Activated T-cell treated with anti-CD3 and anti-CD28 coated beads, Interleukin-2, amount 50 U/mL, for 72 hours (primary cell): ENCODE measurements at regions not wholly inside any gene's neighbourhood (a gene's known extent, or its start where the extent isn't known, plus 50 kb on each side); places are given as distances from the start of the nearest gene placed in this dataset.

Experiments used
- ATAC-seq, 2 donors: fragments of 150-1000 bp; cut with Tn5 transposase; replicated peaks in 1 of 2; 2 replicates each; pipeline ENCODE4 v1.10.0; 2021; ENCODE audit warnings: moderate library complexity in 2 of 2, mild to moderate bottlenecking in 1 of 2
- DNase-seq, 2 donors: peaks; one replicate each; pipeline ENCODE4 v3.0.0; 2021 to 2022; ENCODE audit warnings: mixed read lengths in 1 of 2
- H3K27ac Mint-ChIP-seq: one replicate; pipeline ENCODE4 v1.8.0; 2022; ENCODE audit warnings: mild to moderate bottlenecking, moderate library complexity, mixed read lengths
- H3K27me3 Mint-ChIP-seq: one replicate; pipeline ENCODE4 v1.8.0; 2022; ENCODE audit warnings: low read depth, mixed read lengths
- H3K36me3 Mint-ChIP-seq, 2 donors: one replicate each; pipeline ENCODE4 v1.8.0; 2022; ENCODE audit warnings: mixed read lengths in 2 of 2, mild to moderate bottlenecking in 1 of 2; ENCODE audit not compliant: insufficient read depth in 2 of 2
- H3K4me1 Mint-ChIP-seq: one replicate; pipeline ENCODE4 v1.8.0; 2022; ENCODE audit warnings: low read depth, mixed read lengths
- H3K4me3 Mint-ChIP-seq, 2 donors: one replicate each; pipeline ENCODE4 v1.8.0; 2022; ENCODE audit warnings: mild to moderate bottlenecking in 2 of 2, mixed read lengths in 2 of 2, moderate library complexity in 2 of 2
- H3K9me3 Mint-ChIP-seq, 2 donors: one replicate each; pipeline ENCODE4 v1.8.0; 2022; ENCODE audit warnings: mixed read lengths in 2 of 2

GRCh38 chr5:164350236-164350635 is 844.8 kb downstream of the MAT2B start:
- H3K4me1 Mint-ChIP-seq = no peaks in the 10 kb centered on the region
- no peaks in the 10 kb centered on the region for H3K36me3 Mint-ChIP-seq
- H3K9me3 Mint-ChIP-seq = peaks cover 2 to 5% of the 10 kb centered on the region in 2 donors
- no peaks in the 10 kb centered on the region for H3K27me3 Mint-ChIP-seq
- no peak overlapping the region for H3K4me3 Mint-ChIP-seq
- ATAC-seq = no peak
- no peak overlapping the region for H3K27ac Mint-ChIP-seq
- DNase-seq = no peak

- no peaks in the 10 kb centered on the region for H3K27me3 Mint-ChIP-seq
- H3K27ac Mint-ChIP-seq = no peak overlapping the region
- H3K36me3 Mint-ChIP-seq = no peaks in the 10 kb centered on the region
- H3K4me1 Mint-ChIP-seq = no peaks in the 10 kb centered on the region
- peaks cover 2 to 5% of the 10 kb centered on the region in 2 donors for H3K9me3 Mint-ChIP-seq
- DNase-seq (no peak), ATAC-seq (no peak)
- H3K4me3 Mint-ChIP-seq = no peak overlapping the region
Measured at GRCh38 chr5:164351245-164351834, 845.9 kb downstream of the MAT2B start.

DNA sequence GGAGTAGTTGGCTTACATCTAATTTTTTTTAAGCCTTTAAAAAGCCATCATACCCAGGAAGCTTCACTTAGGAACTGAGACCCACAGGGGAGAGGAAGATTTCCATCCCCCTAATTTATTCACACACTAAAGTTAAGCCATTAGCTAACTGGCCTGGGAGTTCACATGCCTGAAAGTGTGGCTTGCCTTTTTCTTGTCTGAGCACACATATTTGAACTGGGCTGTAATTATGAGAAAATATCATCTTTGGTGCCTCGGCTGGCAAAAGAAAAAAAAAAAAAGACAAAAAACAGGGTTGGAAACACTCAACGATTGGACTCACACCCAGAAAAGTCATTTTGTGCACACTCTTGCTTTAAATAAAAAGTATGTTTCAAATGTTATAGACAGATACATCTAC is 847.3 kb downstream of the MAT2B start:
- no peak for ATAC-seq
- Mint-ChIP-seq H3K27ac (no peak overlapping the region), H3K9me3 (peaks cover 5% of the 10 kb centered on the region in 2 donors)

DNA sequence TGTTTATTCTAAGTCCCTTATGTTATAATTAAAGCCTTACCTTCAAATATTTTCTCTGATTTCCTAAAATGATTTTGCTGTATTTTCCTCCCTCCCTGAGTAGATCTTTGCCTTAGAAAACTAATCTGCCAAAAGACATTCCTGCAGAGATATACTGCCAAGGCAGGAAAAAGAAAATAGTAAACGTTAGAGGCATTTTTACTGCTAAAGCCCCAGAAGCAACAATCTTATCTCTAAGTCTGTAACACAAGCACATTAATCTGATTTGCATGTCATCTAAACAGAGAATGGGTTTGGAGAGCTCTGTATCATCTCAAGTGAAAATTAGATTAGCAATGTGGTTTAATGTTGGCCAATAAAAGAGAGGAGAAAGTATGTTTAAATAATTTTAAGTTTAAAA is 847.7 kb downstream of the MAT2B start:
- Mint-ChIP-seq H3K4me3 (no peak overlapping the region), H3K27me3 (no peaks in the 10 kb centered on the region), H3K36me3 (no peaks in the 10 kb centered on the region), H3K27ac (no peak overlapping the region), H3K9me3 (peaks cover 5 to 6% of the 10 kb centered on the region in 2 donors), H3K4me1 (no peaks in the 10 kb centered on the region)
- no peak for DNase-seq
- no peak for ATAC-seq

More for the DNA sequence above, 847.3 kb downstream of the MAT2B start:
- H3K4me3 Mint-ChIP-seq = no peak overlapping the region
- H3K27me3 Mint-ChIP-seq = no peaks in the 10 kb centered on the region
- no peak for DNase-seq
- H3K36me3 Mint-ChIP-seq = no peaks in the 10 kb centered on the region
- no peaks in the 10 kb centered on the region for H3K4me1 Mint-ChIP-seq

DNA sequence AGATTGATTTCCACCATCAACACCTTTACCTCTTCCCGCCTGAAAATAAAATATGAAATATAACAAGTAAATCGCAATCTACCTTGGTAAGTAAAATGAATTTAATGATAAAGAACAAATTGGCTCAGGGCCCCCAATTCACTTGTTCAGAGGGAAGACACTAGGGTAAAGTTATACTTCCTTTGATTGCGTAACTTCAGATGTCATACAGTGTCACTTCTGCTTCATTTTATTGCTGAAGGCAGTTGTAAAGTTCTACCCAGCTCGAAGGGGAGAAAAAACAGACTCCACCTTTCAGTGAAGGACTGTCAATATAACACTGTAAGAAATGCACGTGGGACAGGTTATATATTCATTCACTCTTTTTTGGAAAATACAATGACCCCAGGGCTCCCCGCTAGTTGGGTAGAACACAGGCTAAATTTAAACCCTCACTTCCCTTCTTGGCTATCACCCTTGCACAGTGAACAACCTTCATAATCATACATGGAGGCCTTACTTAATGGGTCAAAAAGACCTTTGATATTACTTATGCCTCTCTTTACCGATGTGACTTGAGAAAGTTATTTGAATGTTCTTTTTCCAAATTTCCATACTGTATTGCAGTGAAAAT is 848.8 kb downstream of the MAT2B start:
- H3K4me1 Mint-ChIP-seq = no peaks in the 10 kb centered on the region
- no peaks in the 10 kb centered on the region for H3K27me3 Mint-ChIP-seq
- no peak overlapping the region for H3K4me3 Mint-ChIP-seq

DNA sequence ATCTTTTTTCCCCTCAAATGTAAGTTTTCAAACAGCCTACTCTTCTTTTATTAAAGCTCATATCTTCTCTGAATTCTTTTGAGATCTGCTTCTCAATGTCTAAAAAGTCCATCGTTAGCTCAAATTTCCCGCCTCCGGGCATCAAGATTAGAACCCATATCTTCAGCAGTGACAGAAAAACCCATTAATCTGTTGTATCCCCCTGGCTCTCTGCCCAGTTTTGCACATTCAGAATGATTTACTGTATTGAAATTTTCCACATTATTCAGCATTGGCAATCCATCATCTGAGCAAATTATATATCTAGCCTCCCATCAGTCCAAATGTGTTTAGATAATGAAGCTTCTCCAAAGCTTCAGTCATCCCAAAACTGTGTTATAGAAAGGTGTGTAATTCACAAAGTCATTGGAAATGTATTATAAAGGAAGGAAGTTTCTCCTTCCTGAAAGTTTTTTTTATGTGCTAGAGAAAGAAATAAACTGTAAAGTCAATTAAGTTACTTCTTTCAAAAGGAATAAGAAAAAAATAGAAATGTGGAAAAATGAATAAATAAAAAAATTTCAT is 849.9 kb downstream of the MAT2B start:
- H3K27me3 Mint-ChIP-seq = no peaks in the 10 kb centered on the region
- DNase-seq (no peak), ATAC-seq (no peak)
- H3K4me1 Mint-ChIP-seq = no peaks in the 10 kb centered on the region
- H3K4me3 Mint-ChIP-seq = no peak overlapping the region
- no peaks in the 10 kb centered on the region for H3K36me3 Mint-ChIP-seq
- H3K9me3 Mint-ChIP-seq = peaks cover 6 to 8% of the 10 kb centered on the region in 2 donors
- no peak overlapping the region for H3K27ac Mint-ChIP-seq

More for the DNA sequence above, 848.8 kb downstream of the MAT2B start:
- DNase-seq (no peak), ATAC-seq (no peak)
- peaks cover 3 to 6% of the 10 kb centered on the region in 2 donors for H3K9me3 Mint-ChIP-seq
- H3K36me3 Mint-ChIP-seq = no peaks in the 10 kb centered on the region
- H3K27ac Mint-ChIP-seq = no peak overlapping the region

GRCh38 chr5:164356790-164357189 is 851.4 kb downstream of the MAT2B start:
- H3K27me3 Mint-ChIP-seq = no peaks in the 10 kb centered on the region
- no peaks in the 10 kb centered on the region for H3K4me1 Mint-ChIP-seq
- peaks cover 6% of the 10 kb centered on the region in 2 donors for H3K9me3 Mint-ChIP-seq
- no peak overlapping the region for H3K27ac Mint-ChIP-seq
- no peak overlapping the region for H3K4me3 Mint-ChIP-seq
- no peak for DNase-seq
- no peak for ATAC-seq
- no peaks in the 10 kb centered on the region for H3K36me3 Mint-ChIP-seq

- H3K9me3 Mint-ChIP-seq = peaks cover 6 to 8% of the 10 kb centered on the region in 2 donors
- H3K27me3 Mint-ChIP-seq = no peaks in the 10 kb centered on the region
- no peak for DNase-seq
- ATAC-seq = no peak
- no peak overlapping the region for H3K4me3 Mint-ChIP-seq
- H3K4me1 Mint-ChIP-seq = no peaks in the 10 kb centered on the region
- H3K36me3 Mint-ChIP-seq = no peaks in the 10 kb centered on the region
- no peak overlapping the region for H3K27ac Mint-ChIP-seq
Measured at GRCh38 chr5:164357395-164358033, 852.1 kb downstream of the MAT2B start.

DNA sequence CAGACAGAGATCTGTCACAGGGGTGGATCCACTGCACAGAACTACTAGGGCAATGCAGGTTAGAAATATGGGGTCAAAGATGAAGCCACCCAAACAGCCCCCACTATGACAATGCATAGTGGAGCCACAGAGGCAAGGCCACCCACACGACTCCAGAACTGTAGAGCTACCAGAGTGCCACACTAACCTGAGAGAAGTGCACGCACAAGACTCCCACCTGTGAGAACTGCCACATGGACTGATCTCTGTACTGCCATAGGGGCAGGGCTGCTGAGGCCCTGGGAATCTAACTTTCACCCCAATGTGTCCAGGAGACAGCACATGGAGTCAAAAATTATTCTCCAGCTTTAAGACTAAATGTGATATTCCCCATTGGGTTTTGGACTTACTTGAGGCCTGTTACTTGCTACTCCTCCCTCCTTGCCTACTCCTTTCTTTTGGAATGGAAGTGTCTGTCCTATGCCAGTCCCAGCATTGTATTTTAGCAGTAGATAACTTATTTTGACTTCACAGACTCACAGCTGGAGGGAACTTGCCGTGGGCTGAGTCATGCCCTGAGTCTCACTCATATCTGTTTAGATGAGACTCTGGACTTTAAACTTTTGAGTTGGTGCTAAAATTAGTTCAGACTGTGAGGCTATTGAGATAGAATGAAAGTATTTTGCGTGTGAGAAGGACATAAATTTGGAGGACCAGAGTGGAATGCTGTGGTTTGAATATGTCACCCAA is 853.3 kb downstream of the MAT2B start:
- H3K27me3 Mint-ChIP-seq = no peaks in the 10 kb centered on the region
- H3K4me3 Mint-ChIP-seq = no peak overlapping the region
- ATAC-seq (no peak), DNase-seq (no peak)
- H3K9me3 Mint-ChIP-seq = peaks cover 3 to 8% of the 10 kb centered on the region in 2 donors
- H3K4me1 Mint-ChIP-seq = no peaks in the 10 kb centered on the region
- H3K36me3 Mint-ChIP-seq = no peaks in the 10 kb centered on the region
- no peak overlapping the region for H3K27ac Mint-ChIP-seq

- no peaks in the 10 kb centered on the region for H3K36me3 Mint-ChIP-seq
- no peak overlapping the region for H3K4me3 Mint-ChIP-seq
- ATAC-seq (no peak), DNase-seq (no peak)
- no peak overlapping the region for H3K27ac Mint-ChIP-seq
- H3K4me1 Mint-ChIP-seq = no peaks in the 10 kb centered on the region
- peaks cover 3 to 8% of the 10 kb centered on the region in 2 donors for H3K9me3 Mint-ChIP-seq
- no peaks in the 10 kb centered on the region for H3K27me3 Mint-ChIP-seq
Measured at GRCh38 chr5:164359260-164360255, 854.1 kb downstream of the MAT2B start.

DNA sequence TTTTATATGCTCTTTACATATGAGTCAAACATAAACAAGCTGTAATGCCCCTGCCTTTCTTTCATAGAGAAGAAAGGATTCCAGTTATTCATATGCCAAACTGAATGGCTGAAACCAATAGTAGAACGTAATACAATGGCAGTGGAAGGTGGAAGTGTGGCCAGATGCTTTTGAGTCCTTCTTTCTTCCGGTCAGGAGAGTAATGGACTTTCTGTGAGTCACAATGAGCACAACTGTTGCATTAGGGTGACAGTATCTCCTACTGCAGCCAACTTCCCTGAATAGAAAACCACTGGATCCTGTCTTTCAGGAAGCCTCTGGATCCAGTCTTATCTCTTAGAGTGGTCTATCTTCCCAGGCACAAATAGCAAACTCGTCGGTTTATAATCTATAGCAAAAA is 855.2 kb downstream of the MAT2B start:
- no peak for ATAC-seq
- H3K4me3 Mint-ChIP-seq = no peak overlapping the region

GRCh38 chr5:164361986-164362385 is 856.6 kb downstream of the MAT2B start:
- Mint-ChIP-seq H3K36me3 (no peaks in the 10 kb centered on the region), H3K4me1 (no peaks in the 10 kb centered on the region), H3K9me3 (peaks cover 5 to 8% of the 10 kb centered on the region in 2 donors), H3K27me3 (no peaks in the 10 kb centered on the region), H3K27ac (no peak overlapping the region), H3K4me3 (no peak overlapping the region)
- no peak for DNase-seq
- no peak for ATAC-seq

More for the DNA sequence above, 855.2 kb downstream of the MAT2B start:
- H3K4me1 Mint-ChIP-seq = no peaks in the 10 kb centered on the region
- H3K27ac Mint-ChIP-seq = no peak overlapping the region
- no peaks in the 10 kb centered on the region for H3K36me3 Mint-ChIP-seq
- no peaks in the 10 kb centered on the region for H3K27me3 Mint-ChIP-seq
- no peak for DNase-seq
- peaks cover 3 to 8% of the 10 kb centered on the region in 2 donors for H3K9me3 Mint-ChIP-seq
